Endothelial cell of umbilical vein (primary cell): ENCODE measurements at regions not wholly inside any gene's neighbourhood (a gene's known extent, or its start where the extent isn't known, plus 50 kb on each side); places are given as distances from the start of the nearest gene placed in this dataset.

Source experiments
- BruUV-seq: library from RNA; stranded (reverse); fragments of 400-500 nt; replicated peaks from 2 replicates; lab custom pipeline; 2021; lab: Mats Ljungman, UMichigan
- CTCF ChIA-PET: fragments of 300-600, 350-600 bp; sonication (Branson Sonifier 250); formaldehyde crosslinking; loops from one replicate; lab custom pipeline; 2021; ENCODE audit warnings: antibody characterized with exemption, inconsistent platforms; lab: Charles Lee
- POLR2A ChIA-PET: fragments of 300-600, 350-600 bp; sonication (Branson Sonifier 250); formaldehyde crosslinking; loops from one replicate; lab custom pipeline; 2021; ENCODE audit warnings: antibody characterized with exemption, inconsistent platforms; lab: Charles Lee
- DNase-seq: peaks from one replicate; pipeline ENCODE4 v3.0.0-alpha.2; 2011; ENCODE audit warnings: low read depth, low spot score
- FAIRE-seq: peaks from 2 replicates; lab custom pipeline; 2011; peaks lifted over from hg19 to GRCh38; lab: Jason Lieb, UNC
- H2AFZ ChIP-seq: 2 replicates; pipeline ENCODE4 v1.6.0; 2012; ENCODE audit warnings: low read depth, low read length, control low read depth, inconsistent platforms
- H3K27ac ChIP-seq: 2 replicates; pipeline ENCODE4 v1.5.1; 2011; ENCODE audit warnings: low read depth, mild to moderate bottlenecking, control low read depth, low read length, moderate library complexity; ENCODE audit not compliant: insufficient read depth
- H3K27me3 ChIP-seq, 2 experiments: 2 replicates each; pipeline versions ENCODE4 v1.6.0 to v1.6.1; 2011; ENCODE audit warnings: low read length in 2 of 2, mixed read lengths in 1 of 2; ENCODE audit not compliant: control insufficient read depth in 2 of 2, insufficient read depth in 2 of 2
- H3K36me3 ChIP-seq, 2 experiments: 2 replicates in 1 of 2; 3 replicates in 1 of 2; pipeline ENCODE4 v1.5.1; 2011; ENCODE audit warnings: low read length in 2 of 2, mild to moderate bottlenecking in 1 of 2, moderate library complexity in 1 of 2; ENCODE audit not compliant: control insufficient read depth in 2 of 2, insufficient read depth in 2 of 2; ENCODE audit errors: extremely low read depth in 1 of 2
- H3K4me1 ChIP-seq: 3 replicates; pipeline ENCODE4 v1.5.1; 2011; ENCODE audit warnings: mild to moderate bottlenecking, low read length; ENCODE audit not compliant: control insufficient read depth, insufficient read depth; ENCODE audit errors: extremely low read depth
- H3K4me2 ChIP-seq: 2 replicates; pipeline ENCODE4 v1.6.1; 2011; ENCODE audit warnings: low read length, control low read depth, mixed read lengths; ENCODE audit not compliant: insufficient read depth
- H3K4me3 ChIP-seq, 3 experiments: fragments of 200-600 bp in 1 of 3; sonication (generic), shearing (Covaris generic) in 1 of 3; replicated peaks in 1 of 3; 2 replicates each; pipeline ENCODE4 v1.5.1; 2011 to 2016; ENCODE audit warnings: control low read depth in 3 of 3, low read length in 3 of 3, mild to moderate bottlenecking in 2 of 3, inconsistent platforms in 1 of 3, low read depth in 1 of 3, moderate library complexity in 1 of 3; ENCODE audit not compliant: insufficient read depth in 1 of 3
- H3K79me2 ChIP-seq: 2 replicates; pipeline ENCODE4 v1.6.0; 2012; ENCODE audit warnings: low read length, inconsistent platforms; ENCODE audit not compliant: control insufficient read depth, insufficient read depth
- H3K9ac ChIP-seq: replicated peaks from 2 replicates; pipeline ENCODE3; 2011; ENCODE audit warnings: low read length, control low read depth; ENCODE audit not compliant: insufficient read depth; ENCODE audit errors: extremely low read depth
- H3K9me1 ChIP-seq: replicated peaks from 3 replicates; pipeline ENCODE4 v1.6.0; 2011; ENCODE audit warnings: mild to moderate bottlenecking, low read length; ENCODE audit not compliant: control insufficient read depth, insufficient read depth; ENCODE audit errors: extremely low read depth
- H3K9me3 ChIP-seq: replicated peaks from 2 replicates; pipeline ENCODE4 v1.5.1; 2012; ENCODE audit warnings: low read length, inconsistent platforms; ENCODE audit not compliant: control insufficient read depth, insufficient read depth
- H4K20me1 ChIP-seq: replicated peaks from 2 replicates; pipeline ENCODE3; 2011; ENCODE audit warnings: mild to moderate bottlenecking, low read length; ENCODE audit not compliant: control insufficient read depth, insufficient read depth; ENCODE audit errors: extremely low read depth
- FOS ChIP-seq: IDR thresholded peaks from 2 replicates; pipeline ENCODE4 v1.6.1; 2011; ENCODE audit warnings: mild to moderate bottlenecking, low read length, moderate library complexity, borderline replicate concordance; ENCODE audit not compliant: insufficient read depth
- GATA2 ChIP-seq: IDR thresholded peaks from 2 replicates; pipeline ENCODE4 v1.7.0; 2011; ENCODE audit warnings: low read depth, mild to moderate bottlenecking, moderate library complexity, mixed read lengths, low read length; ENCODE audit not compliant: insufficient read length, insufficient read depth
- JUN ChIP-seq: IDR thresholded peaks from 2 replicates; pipeline ENCODE4 v1.6.1; 2011; ENCODE audit warnings: borderline replicate concordance, low read depth; ENCODE audit not compliant: insufficient read length, insufficient read depth
- POLR2AphosphoS5 ChIP-seq: IDR thresholded peaks from 2 replicates; pipeline ENCODE4 v1.6.1; 2012; ENCODE audit warnings: low read depth, mild to moderate bottlenecking, control low read depth, low read length, moderate library complexity; ENCODE audit not compliant: insufficient read depth
- dilution Hi-C: fragments of 300-500 bp; cut with MboI; formaldehyde crosslinking; loops from one replicate; pipeline ENCODE4 v1.15.0; 2019; ENCODE audit warnings: low sequenced_read_pairs; ENCODE audit not compliant: extremely low pct_ligation_motif_present
- intact Hi-C: fragments of 100-400 bp; cut with micrococcal nuclease; formaldehyde crosslinking; loops from one replicate; pipeline ENCODE4 v1.10.0; 2022
- TF ChIP-seq, protein P1 (sequence below): IDR thresholded peaks from 2 replicates; pipeline ENCODE4 v1.6.1; 2011; ENCODE audit not compliant: insufficient read depth, insufficient read length
- TF ChIP-seq, protein P2 (sequence below), 2 donors: IDR thresholded peaks; 1 replicate in 1 of 2; 2 replicates in 1 of 2; pipeline ENCODE4 v1.5.1; 2011; ENCODE audit warnings: low read length in 2 of 2, mild to moderate bottlenecking in 2 of 2, moderate library complexity in 2 of 2, control low read depth in 1 of 2, inconsistent platforms in 1 of 2, low read depth in 1 of 2; ENCODE audit not compliant: insufficient read depth in 1 of 2; ENCODE audit errors: extremely low read depth in 1 of 2

DNA sequence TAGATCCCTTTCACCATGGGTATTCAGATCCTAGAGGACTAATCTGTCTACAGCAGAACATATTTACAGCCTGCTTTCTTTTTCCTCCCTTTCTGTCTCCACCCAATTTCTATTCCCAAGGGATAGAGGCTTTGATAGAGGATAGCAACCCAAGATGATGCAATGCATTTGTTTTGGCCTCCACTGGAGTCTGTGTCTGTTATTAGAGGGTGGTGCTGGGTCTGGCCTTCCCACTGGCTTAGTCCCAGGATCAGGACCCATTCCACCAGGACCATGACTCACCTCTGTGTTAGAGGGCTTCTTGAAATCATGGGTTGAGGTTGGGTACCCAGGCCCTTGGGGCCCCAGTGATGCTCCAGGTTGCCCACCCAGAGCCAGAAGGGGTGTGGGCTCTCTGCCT is 239.7 kb upstream of the TNP1 start:
- dilution Hi-C loops: no loop called here
- POLR2A ChIA-PET: no interaction called here
- CTCF ChIA-PET: no interaction called here
- TF ChIP-seq, protein P1, sequence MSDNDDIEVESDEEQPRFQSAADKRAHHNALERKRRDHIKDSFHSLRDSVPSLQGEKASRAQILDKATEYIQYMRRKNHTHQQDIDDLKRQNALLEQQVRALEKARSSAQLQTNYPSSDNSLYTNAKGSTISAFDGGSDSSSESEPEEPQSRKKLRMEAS: no peak
- TF ChIP-seq, protein P2, sequence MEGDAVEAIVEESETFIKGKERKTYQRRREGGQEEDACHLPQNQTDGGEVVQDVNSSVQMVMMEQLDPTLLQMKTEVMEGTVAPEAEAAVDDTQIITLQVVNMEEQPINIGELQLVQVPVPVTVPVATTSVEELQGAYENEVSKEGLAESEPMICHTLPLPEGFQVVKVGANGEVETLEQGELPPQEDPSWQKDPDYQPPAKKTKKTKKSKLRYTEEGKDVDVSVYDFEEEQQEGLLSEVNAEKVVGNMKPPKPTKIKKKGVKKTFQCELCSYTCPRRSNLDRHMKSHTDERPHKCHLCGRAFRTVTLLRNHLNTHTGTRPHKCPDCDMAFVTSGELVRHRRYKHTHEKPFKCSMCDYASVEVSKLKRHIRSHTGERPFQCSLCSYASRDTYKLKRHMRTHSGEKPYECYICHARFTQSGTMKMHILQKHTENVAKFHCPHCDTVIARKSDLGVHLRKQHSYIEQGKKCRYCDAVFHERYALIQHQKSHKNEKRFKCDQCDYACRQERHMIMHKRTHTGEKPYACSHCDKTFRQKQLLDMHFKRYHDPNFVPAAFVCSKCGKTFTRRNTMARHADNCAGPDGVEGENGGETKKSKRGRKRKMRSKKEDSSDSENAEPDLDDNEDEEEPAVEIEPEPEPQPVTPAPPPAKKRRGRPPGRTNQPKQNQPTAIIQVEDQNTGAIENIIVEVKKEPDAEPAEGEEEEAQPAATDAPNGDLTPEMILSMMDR (IDR thresholded peaks at IDR 0.05; ENCODE audit: extremely low read depth in 1 of 2, insufficient read depth in 1 of 2, low read depth in 1 of 2, low read length in 2 of 2): no peak
- no peak for TF ChIP-seq GATA2
- DNase-seq (no peak), FAIRE-seq (no peak)
- Histone ChIP-seq H3K4me1 (peaks cover 6% of the 10 kb centered on the region), H3K4me3 (no peak overlapping the region), H4K20me1 (no peaks in the 10 kb centered on the region), H3K9me1 (no peaks in the 10 kb centered on the region), H3K27me3 (no peaks in the 10 kb centered on the region), H3K79me2 (no peaks in the 10 kb centered on the region), H3K4me2 (no peak overlapping the region), H3K9me3 (no peaks in the 10 kb centered on the region), H2AFZ (no peak overlapping the region), H3K36me3 (no peaks in the 10 kb centered on the region), H3K9ac (no peak overlapping the region), H3K27ac (no peak overlapping the region)
- intact Hi-C loops: no loop called here
- BruUV-seq: no TSS peak

GRCh38 chr2:217098435-217098834 is 238.6 kb upstream of the TNP1 start:
- Histone ChIP-seq H3K79me2 (no peaks in the 10 kb centered on the region), H3K9me3 (no peaks in the 10 kb centered on the region), H3K36me3 (no peaks in the 10 kb centered on the region), H3K4me1 (no peaks in the 10 kb centered on the region), H3K9ac (no peak overlapping the region), H3K27me3 (no peaks in the 10 kb centered on the region), H2AFZ (no peak overlapping the region), H3K4me3 (no peak overlapping the region), H4K20me1 (no peaks in the 10 kb centered on the region), H3K27ac (no peak overlapping the region), H3K4me2 (no peak overlapping the region), H3K9me1 (no peaks in the 10 kb centered on the region)
- TF ChIP-seq POLR2AphosphoS5: no peak
- TF ChIP-seq JUN: no peak
- no peak for TF ChIP-seq FOS
- CTCF ChIA-PET: no interaction called here
- dilution Hi-C loops: no loop called here
- POLR2A ChIA-PET: no interaction called here
- no peak for DNase-seq
- BruUV-seq: no TSS peak
- FAIRE-seq: no peak
- intact Hi-C loops: no loop called here
